ENCODE measurements at regions not wholly inside any gene's neighbourhood (a gene's known extent, or its start where the extent isn't known, plus 50 kb on each side); places are given as distances from the start of the nearest gene placed in this dataset.

DNA sequence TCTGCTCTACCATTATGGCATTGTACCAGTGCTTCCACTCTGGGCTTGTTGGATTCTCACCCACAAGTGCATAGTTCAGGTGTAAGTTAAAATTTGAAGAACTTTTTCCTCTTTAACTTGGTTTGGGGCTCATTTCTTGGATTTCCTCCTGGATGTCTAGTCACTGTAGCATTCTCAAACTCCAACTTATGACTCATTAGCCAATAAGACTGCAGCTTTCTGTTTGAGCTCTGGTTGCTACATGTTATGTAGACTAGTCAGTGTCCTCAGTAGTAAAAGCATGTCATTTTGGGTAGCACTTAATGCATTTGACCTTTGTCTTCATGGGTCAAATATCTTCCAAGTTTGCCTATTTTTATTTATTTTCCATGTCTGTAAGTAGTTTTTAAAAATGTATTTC is 790.8 kb downstream of the BRINP1 start:
- Histone ChIP-seq H3K36me3 (no peaks in the 10 kb centered on the region), H3K27ac (no peak overlapping the region), H3K4me1 (no peaks in the 10 kb centered on the region), H3K27me3 (no peaks in the 10 kb centered on the region), H3K9me3 (no peaks in the 10 kb centered on the region), H3K4me3 (no peak overlapping the region)
- intact Hi-C loops (cut with DNase I), result no loop called here
- DNase-seq, result no peak
- TF ChIP-seq EP300 (IDR thresholded peaks at IDR 0.05) (no peak), POLR2A (IDR thresholded peaks at IDR 0.05) (no peak), CTCF (IDR thresholded peaks at IDR 0.05) (no peak), POLR2AphosphoS5 (IDR thresholded peaks at IDR 0.05) (no peak)

- Histone ChIP-seq H3K27me3 (no peaks in the 10 kb centered on the region), H3K27ac (no peak overlapping the region), H3K36me3 (no peaks in the 10 kb centered on the region), H3K9me3 (no peaks in the 10 kb centered on the region), H3K4me1 (no peaks in the 10 kb centered on the region), H3K4me3 (no peak overlapping the region)
- 71 to 81% methylated on average over 4 of the region's 4 CpGs for WGBS, 2 donors
- intact Hi-C loops (cut with DNase I), result no loop called here
- no peak for DNase-seq
- TF ChIP-seq POLR2A (IDR thresholded peaks at IDR 0.05), result no peak
- TF ChIP-seq POLR2AphosphoS5 (IDR thresholded peaks at IDR 0.05), result no peak
- TF ChIP-seq EP300 (IDR thresholded peaks at IDR 0.05), result no peak
- TF ChIP-seq CTCF (IDR thresholded peaks at IDR 0.05), result no peak
These were observed 785.8 kb downstream of the BRINP1 start for GRCh38 chr9:118583414-118583813.

DNA sequence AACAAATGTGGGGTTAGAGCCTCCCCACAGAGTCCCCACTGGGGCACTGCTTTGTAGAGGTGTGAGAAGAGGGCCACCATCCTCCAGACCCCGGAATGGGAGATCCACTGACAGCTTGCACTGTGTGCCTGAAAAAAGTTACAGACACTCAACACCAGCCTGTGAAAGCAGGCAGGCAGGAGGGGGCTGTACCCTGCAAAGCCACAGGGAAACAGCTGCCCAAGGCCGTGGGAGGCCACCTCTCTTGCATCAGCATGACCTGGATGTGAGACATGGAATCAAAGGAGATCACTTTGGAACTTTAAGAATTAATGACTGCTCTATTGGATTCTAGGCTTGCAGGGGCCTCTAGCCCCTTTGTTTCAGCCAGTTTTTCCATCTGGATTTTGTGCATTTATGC is 782.3 kb downstream of the BRINP1 start:
- no peak for TF ChIP-seq POLR2AphosphoS5 (IDR thresholded peaks at IDR 0.05)
- no peak for TF ChIP-seq POLR2A (IDR thresholded peaks at IDR 0.05)
- H3K27me3 ChIP-seq, result no peaks in the 10 kb centered on the region
- H3K4me1 ChIP-seq, result no peaks in the 10 kb centered on the region
- no peaks in the 10 kb centered on the region for H3K36me3 ChIP-seq
- no peak for DNase-seq
- no peak overlapping the region for H3K4me3 ChIP-seq
- no peaks in the 10 kb centered on the region for H3K9me3 ChIP-seq
- intact Hi-C loops (cut with DNase I), result no loop called here
- 71 to 78% methylated on average over 2 of the region's 2 CpGs for WGBS, 2 donors
- H3K27ac ChIP-seq, result no peak overlapping the region

DNA sequence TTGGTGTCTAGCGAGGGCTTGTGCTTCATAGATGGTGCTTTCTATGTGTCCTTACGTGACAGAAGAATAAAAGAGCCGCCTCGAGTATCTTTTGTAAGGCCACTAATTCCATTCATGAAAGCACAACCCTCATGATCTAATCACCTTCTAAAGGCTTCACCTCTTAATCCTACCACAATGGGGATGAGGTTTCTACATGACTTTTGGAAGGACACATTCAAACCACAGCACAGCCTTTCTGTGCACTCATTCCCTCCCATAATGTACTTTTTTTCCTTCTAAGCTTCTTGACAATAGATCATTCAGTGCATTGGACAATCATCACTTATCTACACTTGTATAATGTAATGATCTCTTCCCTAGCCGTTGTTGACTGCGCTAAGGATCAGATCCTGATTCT is 774.8 kb downstream of the BRINP1 start:
- Histone ChIP-seq H3K4me1 (no peaks in the 10 kb centered on the region), H3K27me3 (no peaks in the 10 kb centered on the region), H3K4me3 (no peak overlapping the region), H3K36me3 (no peaks in the 10 kb centered on the region), H3K9me3 (no peaks in the 10 kb centered on the region), H3K27ac (no peak overlapping the region)
- intact Hi-C loops (cut with DNase I), result loop anchor here (2.0 to 10.0 kb wide), 2 partner anchors 240 to 694 kb away; no protein-coding TSS in a partner anchor
- no peak for TF ChIP-seq EP300 (IDR thresholded peaks at IDR 0.05)
- TF ChIP-seq POLR2A (IDR thresholded peaks at IDR 0.05), result no peak
- TF ChIP-seq CTCF (IDR thresholded peaks at IDR 0.05), result no peak
- TF ChIP-seq POLR2AphosphoS5 (IDR thresholded peaks at IDR 0.05), result no peak
- DNase-seq, result no peak
- WGBS, 2 donors, result 86 to 87% methylated on average over 6 of the region's 6 CpGs

DNA sequence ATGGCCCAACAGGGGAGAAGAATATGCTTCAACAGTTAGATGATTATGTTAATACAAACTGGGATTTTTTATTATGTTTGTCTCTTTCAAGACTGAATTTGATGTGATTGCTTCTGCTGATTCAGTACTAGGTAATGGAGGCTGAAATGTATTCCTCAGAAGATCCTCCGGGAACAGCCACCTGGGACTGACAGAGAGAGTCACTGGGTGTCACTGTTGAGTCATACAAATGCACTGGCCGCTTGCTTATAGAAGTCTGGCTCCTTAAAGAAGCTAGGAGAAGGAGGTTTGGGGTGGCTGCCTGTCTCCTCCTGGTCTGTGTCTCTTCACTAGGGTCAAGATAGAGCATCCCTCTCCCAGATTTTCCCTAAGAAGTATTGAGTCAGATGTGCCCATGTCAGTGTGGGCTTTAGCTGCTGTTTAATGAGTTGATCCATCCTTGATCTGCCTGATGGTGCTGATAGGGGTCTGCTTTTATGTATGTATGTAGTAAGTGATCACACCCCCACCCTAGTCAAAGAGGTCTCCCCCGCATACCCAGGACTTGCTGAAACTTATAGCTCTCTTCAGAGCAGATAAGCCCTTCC is 773.4 kb downstream of the BRINP1 start:
- H3K4me1 ChIP-seq, result no peaks in the 10 kb centered on the region
- peak; percentile 66 for DNase-seq
- no peaks in the 10 kb centered on the region for H3K9me3 ChIP-seq
- intact Hi-C loops (cut with DNase I), result loop anchor here (2.0 to 10.0 kb wide), 3 partner anchors 61 to 693 kb away; no protein-coding TSS in a partner anchor
- H3K4me3 ChIP-seq, result no peak overlapping the region
- no peaks in the 10 kb centered on the region for H3K36me3 ChIP-seq
- 29 to 32% methylated on average over 3 of the region's 3 CpGs for WGBS, 2 donors
- H3K27me3 ChIP-seq, result no peaks in the 10 kb centered on the region
- no peak overlapping the region for H3K27ac ChIP-seq
- peak; percentile 17 to 40 (median 30) for TF ChIP-seq CTCF (IDR thresholded peaks at IDR 0.05)
- no peak for TF ChIP-seq POLR2A (IDR thresholded peaks at IDR 0.05)
- TF ChIP-seq POLR2AphosphoS5 (IDR thresholded peaks at IDR 0.05), result no peak
